GM19463 (cell line): ENCODE measurements at regions not wholly inside any gene's neighbourhood (a gene's known extent, or its start where the extent isn't known, plus 50 kb on each side); places are given as distances from the start of the nearest gene placed in this dataset.

ENCODE experiments used
- ATAC-seq: cut with Tn5 transposase; IDR thresholded peaks from one replicate; pipeline ENCODE4 v1.9.1; 2021; ENCODE audit warnings: mild to moderate bottlenecking, moderate library complexity; ENCODE audit not compliant: unreplicated experiment

DNA sequence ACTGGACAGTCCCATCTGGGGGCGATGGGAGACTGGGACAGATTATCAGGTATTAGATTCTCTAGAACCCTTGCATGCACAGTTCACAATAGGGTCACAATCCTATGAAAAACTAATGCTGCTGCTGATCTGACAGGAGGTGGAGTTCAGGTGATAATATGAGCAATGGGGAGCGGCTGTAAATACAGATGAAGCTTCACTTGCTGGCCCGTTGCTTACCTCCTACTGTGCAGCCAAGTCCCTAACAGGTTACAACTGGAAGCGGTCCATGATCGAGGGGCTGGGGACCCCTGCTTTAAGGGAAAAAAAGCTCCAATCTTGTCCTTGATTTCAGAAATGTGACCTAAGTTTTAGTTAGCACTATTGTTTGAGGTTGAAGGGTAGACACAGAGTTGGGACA is 175.2 kb downstream of the ZNF330 start:
- no peak for ATAC-seq

DNA sequence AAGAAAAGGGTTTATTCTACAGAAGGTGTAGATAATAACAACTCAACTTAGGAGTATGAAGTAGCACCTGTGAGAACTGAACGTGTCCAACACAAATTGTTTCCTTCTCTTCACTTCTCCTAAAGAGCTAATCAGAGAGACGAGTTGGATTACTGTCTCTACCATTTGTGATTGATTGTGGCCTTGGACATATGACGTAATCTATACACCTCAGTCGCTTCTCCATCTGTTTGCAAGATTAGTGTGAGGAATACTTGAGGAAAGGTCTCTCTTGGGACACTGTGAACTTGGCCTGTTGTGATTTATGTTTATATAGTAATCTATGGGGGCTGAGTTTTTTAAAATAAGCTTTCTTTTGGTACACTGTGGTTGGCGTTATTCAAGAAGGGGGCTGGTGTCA is 182.0 kb downstream of the ZNF330 start:
- no peak for ATAC-seq

DNA sequence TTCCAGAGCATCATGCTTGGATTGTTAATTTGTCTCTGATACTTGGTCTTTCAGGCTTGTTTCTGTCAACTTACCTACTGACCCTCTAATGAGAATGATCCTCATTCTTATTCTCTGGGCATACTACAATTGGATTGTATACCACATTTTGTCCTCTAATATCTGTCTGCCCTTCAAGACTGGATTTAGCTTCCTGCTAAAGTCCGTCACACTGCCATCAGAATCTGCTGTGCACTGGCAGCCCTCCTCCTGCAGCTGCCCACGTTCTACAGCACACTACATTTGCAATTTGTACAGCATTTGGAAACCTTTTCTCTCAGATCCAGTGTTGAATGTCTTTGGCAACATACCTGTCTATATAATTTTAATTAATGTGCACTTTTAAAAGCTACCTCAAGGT is 183.1 kb downstream of the ZNF330 start:
- ATAC-seq, result no peak

DNA sequence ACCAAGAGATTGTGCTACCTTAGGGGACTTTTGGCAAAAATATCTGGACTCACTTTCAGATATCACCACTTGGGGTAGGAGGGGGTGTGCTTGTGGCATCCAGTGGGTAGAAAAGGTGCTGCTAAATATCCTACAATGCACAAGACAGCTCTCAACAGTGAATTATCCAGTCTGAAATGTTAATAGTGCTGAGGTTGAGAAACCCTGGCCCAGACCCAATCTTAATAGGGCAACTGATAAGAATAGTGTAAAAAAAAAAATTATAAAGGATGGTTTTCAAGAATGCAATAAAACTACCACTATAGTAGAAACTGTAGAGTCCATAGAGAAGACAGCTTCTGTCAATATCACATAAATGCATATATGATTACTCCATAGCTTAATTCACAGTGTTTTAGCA is 185.5 kb downstream of the ZNF330 start:
- ATAC-seq, result no peak

DNA sequence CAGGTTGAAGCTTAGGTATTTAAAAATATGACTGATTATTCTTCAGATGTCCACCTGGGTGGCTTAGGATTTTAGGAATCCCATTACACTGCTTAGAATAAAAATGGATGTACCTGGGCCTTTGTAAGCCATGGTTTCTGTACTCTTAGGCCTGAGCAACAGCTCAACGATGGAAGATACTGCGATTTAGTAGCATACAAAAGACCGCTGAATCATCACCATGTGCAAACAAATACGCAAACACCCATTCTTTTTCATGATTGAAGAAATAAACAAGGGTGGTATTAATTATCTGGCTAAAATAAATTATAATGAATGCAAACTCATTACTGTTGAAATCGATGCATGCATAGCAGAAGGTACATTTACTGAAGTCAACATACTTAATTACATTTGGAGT is 188.9 kb downstream of the ZNF330 start:
- ATAC-seq, result no peak

DNA sequence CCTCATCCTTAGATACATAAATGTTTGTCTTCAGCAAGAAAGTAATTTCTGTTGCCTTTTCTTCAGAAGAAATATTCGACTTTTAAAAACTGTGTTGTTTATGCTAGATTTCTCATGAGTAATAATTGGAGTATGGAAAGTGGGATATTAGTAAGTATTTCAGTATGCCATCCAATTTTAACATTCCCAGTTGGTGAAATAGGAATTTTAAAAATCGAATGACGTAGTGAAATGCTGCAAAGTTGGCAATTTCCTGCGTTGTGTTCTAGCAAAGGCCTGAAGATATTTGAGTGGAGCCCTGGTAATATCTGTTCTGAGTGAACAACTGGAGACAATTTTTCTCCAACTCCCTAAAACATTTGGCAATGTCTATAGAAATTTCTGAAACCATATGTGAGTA is 190.1 kb downstream of the ZNF330 start:
- ATAC-seq, result no peak

DNA sequence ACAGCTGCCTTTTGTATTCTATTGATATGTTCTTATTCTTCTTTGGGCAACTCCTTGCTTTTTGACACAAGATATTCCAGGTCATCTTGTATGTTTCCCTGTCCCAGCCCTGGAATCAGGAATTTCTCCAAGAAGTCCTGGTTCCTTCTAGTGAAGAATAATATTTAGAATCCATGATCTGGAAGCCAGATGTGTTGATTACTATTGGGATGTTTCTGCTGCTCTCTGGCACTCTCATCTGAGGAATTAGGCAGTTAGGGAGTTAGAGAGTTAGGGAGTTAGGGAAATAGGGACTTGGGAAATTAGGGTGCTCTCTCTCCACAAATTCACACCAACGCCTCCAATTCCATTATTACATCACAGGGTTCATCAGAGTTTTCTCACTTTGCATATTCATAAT is 191.2 kb downstream of the ZNF330 start:
- ATAC-seq, result no peak

DNA sequence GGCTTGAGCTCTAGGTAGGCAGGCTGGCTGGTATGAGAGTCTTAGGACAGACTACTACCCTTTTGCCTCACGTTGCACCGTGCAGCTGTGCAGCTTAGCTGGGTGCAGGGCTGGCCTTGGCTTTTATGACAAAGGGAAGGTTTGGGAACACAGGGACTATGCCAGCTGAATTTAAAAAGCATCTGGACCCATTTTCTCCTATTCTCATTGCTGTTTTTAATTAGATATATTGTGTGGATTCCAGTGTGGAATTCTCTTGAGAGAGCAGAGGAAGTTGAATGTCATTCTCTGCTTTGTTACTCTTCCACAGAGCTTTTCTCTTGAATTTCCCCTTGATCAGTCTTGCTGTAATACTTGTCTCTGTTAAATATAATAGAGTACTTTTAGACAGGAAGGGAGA is 192.7 kb downstream of the ZNF330 start:
- no peak for ATAC-seq

DNA sequence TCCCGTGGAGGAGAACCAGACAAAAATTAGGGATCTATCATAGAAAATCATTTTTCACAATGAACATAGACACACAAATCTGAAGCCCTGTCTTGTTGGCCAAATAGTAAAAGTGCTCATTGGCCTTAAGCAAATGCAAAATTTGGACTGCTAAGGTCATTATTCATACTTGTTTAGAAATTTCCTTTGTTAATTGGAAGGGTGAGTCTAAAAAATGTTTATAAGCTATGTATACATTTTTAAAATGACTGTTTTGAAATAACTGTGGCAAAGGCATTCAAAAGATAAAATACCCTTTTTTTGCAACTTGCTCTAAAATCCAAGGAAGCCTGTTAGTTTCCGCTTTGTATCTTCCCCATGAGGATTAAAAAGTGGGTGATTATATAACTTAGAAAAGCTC is 195.0 kb downstream of the ZNF330 start:
- ATAC-seq, result no peak

DNA sequence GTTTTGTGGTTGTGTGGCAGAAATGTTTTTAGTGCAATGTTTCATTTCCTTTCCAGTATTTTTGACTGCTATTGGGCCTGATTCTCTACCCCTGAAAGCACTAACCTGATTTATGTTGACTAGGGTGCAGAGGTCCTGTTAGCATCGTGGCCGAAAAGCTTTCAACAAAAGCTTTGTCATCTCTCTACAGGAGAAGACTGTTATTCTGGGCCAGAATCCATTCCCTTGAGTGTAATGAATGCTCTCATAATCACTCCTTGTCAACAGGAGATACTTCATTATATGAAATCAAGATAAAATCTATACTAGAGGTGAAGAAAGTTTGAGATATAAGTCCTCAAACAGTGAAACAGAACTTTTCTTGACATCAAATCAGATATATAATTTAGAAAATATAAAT is 195.5 kb downstream of the ZNF330 start:
- ATAC-seq, result no peak

DNA sequence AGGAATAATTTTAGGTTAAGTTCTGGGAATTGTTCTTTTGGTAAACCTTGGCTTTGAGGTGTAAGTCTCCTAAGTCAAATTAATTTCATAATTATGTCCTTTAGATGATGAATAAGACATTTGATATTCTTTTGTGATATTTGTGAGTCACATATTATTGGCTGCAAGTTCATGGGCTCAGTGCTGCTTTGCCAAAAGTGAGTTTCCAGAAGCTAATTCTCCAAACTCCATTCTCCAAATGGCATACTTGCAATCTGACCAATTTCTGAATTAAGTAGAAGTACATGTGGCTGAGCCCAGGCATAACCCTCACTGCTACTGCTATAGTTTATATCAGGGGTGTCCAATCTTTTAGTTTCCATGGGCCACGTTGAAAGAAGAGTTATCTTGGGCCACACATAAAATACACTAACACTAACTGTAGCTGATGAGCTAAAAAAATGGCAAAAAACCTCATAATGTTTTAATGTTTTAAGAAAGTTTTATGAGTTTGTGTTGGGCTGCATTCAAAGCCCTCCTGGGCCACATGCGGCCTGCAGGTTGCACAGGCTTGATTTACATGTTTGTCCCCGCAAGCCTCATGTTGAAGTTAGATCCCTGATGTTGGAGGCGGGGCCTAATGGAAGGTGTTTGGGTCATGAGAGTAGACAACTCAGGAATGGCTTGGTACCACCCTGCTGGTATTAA is 196.1 kb downstream of the ZNF330 start:
- ATAC-seq, result no peak

DNA sequence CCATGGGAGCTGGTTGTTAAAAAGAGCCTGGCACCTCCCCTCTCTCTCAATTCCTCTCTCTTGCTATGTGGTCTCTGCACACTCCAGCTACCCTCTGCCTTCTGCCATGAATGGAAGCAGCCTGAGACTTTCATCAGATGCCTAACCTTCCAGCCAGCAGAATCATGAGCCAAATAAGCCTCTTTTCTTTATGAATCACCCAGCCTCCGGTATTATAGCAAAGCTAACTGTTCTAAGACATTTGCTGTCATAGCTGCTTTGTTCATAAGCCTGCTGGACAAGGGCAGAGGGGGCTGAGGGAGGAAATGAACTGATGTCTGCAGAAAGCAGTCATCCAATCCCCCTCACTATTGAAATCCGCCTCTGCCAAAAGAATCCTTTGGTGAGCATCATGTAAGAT is 196.7 kb downstream of the ZNF330 start:
- no peak for ATAC-seq

DNA sequence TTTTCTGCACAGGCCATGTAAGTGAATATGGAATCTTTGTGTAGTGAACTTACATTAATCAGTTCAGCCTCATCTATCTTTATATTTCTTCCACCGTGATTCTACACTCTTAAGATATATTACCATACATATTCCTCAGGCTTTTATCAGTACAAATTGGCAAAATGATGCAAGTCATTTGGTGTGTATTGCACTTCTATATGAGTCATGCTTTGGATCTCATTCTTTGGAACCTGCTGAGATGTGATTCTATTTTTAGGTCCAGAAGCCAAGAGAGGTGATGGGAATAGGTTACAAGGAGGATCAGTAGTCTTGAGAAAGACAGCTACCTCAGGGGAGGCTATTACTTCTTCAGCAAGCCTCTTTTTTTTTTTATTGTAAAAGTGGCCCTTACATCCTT is 204.4 kb downstream of the ZNF330 start:
- no peak for ATAC-seq

DNA sequence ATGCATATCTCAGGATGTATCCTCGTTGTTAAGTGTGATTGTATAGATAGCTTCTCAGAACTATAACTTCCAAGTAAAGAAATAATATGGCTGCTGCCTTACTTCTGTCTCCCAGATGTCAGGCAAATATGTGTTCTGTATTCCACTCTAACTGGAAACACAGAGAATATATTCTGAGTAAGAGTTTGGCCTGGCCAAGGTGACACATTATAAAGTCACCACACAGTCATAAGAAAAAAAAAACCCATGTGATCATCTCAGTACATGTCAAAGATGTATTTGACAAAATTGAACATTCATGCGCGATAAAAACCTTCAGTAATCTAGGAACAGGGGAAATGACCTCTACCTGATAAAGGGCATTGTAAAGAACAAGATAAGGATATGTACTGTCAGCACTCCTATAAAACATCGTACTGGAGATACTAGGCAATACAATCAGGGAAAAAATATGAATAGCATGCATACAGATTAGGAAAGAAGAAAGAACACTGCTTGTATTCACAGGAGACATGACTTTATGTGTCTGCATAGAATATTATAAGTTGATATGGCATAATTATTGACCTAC is 207.1 kb downstream of the ZNF330 start:
- ATAC-seq, result no peak

DNA sequence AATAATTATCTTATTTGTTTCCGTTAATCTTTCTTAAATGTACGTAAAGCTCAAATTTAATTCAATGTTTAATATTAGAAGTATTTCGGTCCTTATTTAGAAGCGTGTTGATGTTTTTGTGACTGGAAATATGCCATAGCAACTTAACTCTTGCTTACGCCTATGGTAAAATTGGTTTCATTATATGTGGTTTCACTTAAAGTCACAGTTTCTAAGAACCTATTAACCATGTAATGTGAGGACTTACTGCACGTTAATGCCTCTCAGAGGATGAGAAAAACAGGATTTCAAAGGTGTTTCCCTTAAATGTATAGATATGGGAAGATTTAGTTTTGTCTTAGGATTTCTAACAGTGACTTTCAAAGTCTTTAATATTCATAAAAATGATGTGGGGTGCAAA is 206.4 kb upstream of the IL15 start:
- ATAC-seq, result no peak

DNA sequence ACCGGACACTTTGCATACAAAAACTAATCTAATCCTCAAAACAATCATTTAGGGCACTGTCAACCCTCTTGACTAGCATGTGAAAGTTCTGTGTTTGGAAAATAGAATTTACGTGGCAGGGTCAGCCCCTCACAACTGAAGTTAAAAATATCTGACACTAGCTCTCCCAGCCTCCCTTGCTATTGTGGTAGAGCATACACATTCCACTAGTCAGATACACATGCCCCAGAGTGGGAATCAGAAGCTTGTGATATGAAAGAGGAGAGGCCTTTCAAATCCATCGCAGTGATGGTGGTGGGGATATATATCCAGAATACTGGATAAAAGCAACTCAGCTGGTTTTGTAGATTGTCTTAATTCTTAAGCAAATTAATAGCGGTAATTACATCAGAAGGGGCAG is 205.7 kb upstream of the IL15 start:
- ATAC-seq, result no peak

DNA sequence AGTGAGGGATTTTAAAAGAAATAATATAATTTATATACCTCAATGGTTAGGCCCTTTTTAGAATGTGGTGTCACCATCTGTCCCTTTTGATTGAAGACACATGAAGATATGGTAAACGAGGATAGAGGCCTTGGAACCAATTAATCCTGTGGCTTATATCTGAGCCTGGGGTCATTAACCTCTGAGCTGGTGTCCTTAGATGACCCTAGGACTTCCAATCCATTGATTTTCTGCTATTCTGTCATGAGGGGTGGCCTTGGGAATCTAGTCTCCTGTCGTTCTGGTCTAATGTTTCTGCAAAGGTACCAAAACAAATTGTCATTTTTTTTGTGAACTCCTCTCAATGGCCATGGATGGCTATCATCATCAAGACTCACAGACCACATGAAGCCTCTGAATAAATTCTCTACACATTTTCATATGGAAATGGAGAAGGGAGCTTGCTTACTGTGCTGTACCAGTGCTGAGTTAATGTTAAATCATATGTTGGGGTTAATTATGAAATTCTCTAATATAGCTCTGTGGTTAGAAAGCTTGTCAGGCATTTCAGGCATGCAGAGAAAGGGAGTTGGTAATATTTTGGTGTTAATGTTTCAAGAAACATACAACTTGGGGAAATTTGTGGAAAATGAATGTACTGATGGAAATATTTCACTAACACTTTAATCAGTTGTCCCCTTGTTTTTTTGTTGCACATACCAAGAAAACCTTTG is 204.2 kb upstream of the IL15 start:
- no peak for ATAC-seq

DNA sequence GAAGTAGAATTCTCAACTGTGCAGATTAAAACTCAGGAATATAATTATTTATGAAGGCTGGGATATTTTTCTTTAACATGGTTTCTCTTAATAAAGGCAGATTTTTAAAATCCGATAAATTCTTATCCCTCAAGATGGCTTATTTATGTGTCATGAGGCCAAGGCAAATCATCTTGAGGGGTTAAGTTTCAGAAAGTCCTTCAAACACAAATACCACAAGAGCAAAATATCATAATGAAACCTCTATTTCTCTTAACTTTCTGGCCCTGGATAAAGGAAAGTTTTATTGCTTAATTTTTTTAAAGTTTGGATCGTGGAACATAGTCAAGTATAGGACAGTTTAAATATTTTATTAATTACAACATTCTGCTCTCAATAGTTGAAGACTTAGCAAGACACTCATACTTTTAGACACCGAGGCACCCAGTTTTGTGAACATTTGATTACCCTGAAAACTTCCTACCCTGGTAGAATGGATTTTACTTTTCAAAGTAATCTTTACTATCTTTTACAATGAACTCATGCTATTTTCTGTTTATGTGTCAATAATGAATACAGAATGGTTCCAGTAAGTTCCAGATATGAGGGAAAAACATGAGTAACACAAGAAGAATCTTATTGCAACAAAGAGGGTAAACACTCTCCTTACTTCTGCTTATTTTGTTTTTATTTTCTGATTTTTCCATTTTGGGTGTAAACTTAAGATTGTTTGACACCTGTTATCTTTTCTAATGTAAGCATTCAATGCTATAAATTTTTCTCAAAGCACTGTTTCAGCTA is 200.7 kb upstream of the IL15 start:
- no peak for ATAC-seq

DNA sequence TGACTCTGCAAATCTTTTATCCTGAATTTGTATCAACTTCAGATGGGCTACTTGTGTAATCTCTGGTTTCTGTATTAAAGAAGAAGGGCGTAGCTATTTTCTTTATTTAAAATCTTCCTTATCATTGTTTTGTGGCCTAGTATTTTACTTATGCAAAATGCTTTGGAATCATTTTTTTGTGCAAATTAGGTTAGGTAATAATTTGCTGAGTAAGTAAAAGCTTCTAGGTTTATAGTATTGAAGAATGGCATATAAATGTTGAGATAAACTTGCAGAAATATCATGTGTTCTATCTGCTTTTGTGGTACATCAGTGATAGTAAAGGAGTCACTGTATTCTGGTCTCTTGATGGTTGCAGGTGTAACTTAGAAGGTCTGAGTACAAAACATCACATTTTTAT is 197.2 kb upstream of the IL15 start:
- no peak for ATAC-seq

DNA sequence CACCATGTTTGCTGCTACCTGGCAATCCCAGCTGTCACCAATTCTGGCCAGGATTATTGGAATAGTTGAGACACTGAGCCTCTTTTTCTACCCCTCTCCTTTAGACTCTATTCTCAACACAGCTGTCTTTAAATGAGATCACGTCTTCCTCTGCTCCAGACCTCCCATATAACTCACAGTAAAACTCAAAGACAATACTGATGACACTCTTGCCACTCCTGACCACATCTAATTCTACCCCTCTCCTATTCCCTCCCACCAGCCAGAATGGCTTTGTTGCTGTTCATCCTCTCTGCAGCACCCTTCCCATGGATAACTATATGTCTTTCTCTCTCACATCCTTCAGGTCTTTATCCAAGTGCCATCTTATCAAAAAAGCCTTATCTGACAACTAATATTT is 188.6 kb upstream of the IL15 start:
- ATAC-seq, result no peak

DNA sequence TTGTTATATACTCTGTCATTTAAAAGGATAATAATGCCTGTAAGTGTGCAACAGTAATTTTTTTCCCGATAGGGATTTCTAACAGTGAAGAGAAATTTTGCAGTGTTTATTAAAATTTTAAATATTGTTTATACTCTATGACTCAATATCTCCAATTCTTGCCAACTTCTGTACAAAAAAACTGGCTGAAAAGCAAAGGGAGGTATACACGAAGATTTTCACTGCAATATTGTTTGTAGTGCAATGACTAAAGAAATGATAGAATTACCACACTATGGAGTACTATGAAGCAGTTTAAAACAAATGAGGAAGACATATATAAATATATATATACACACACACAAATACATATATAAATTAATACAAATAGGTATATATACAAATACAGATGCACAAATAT is 187.9 kb upstream of the IL15 start:
- no peak for ATAC-seq

DNA sequence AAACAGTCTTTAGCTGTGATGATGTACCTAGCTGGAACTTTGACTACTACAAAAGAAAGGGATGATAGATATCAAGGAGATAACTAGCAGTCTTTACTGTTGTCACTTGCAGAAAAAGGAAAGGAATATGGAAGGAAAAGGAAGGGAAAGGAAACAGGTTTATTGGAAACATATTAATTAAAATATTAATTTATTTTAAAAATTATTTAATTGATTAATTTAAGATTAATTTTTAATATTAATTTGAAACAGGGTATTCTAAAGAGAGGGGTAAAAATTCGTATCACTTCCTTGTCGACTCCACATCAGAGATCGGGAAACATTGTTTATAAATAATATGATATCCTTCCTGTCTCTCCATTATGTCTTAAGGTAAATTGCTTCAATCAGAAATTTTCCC is 186.5 kb upstream of the IL15 start:
- ATAC-seq, result no peak
